AG04450 (cell line): ENCODE measurements at regions not wholly inside any gene's neighbourhood (a gene's known extent, or its start where the extent isn't known, plus 50 kb on each side); places are given as distances from the start of the nearest gene placed in this dataset.

Source experiments
- CTCF ChIA-PET: fragments of 300-600, 350-600 bp; formaldehyde crosslinking; extraction: SDS; loops from one replicate; lab custom pipeline; 2022; ENCODE audit warnings: antibody characterized with exemption, inconsistent platforms; lab: Charles Lee
- POLR2A ChIA-PET: fragments of 350-600 bp; formaldehyde crosslinking; extraction: SDS; loops from one replicate; lab custom pipeline; 2021; ENCODE audit warnings: antibody characterized with exemption, inconsistent platforms; lab: Yijun Ruan, JAX
- DNase-seq: peaks from one replicate; pipeline ENCODE4 v3.0.0-alpha.2; 2011; ENCODE audit warnings: low read depth, low spot score
- H3K27ac ChIP-seq: one replicate; pipeline ENCODE4 v1.5.1; 2012; ENCODE audit warnings: low read depth, low read length, control low read depth
- H3K27me3 ChIP-seq: one replicate; pipeline ENCODE4 v1.6.0; 2012; ENCODE audit warnings: low read length; ENCODE audit not compliant: control insufficient read depth, insufficient read depth
- H3K4me3 ChIP-seq: 2 replicates; pipeline ENCODE4 v1.5.1; 2011; ENCODE audit warnings: mild to moderate bottlenecking, low read depth, low read length, control low read depth
- H3K9me3 ChIP-seq: 2 replicates; pipeline ENCODE4 v1.5.1; 2012; ENCODE audit warnings: low read length; ENCODE audit not compliant: control insufficient read depth, insufficient read depth
- CTCF ChIP-seq: IDR thresholded peaks from 2 replicates; pipeline ENCODE4 v1.5.1; 2011; ENCODE audit warnings: low read depth, low read length, control low read depth, inconsistent platforms

GRCh38 chr2:12980817-12981216 lies 264.1 kb downstream of the TRIB2 start:
- no peak for DNase-seq
- no peak overlapping the region for H3K27ac ChIP-seq
- ChIA-PET POLR2A (no interaction called here), CTCF (interaction anchor here (0.6 to 1.6 kb wide), 3 partner anchors 10 to 50 kb away, joined by 3 to 6 read pairs (median 4); no protein-coding TSS in a partner anchor)
- H3K9me3 ChIP-seq: no peaks in the 10 kb centered on the region
- H3K27me3 ChIP-seq: no peaks in the 10 kb centered on the region
- no peak for TF ChIP-seq CTCF
- no peak overlapping the region for H3K4me3 ChIP-seq

- DNase-seq: no peak
- Histone ChIP-seq H3K9me3 (no peaks in the 10 kb centered on the region), H3K27me3 (no peaks in the 10 kb centered on the region), H3K4me3 (no peak overlapping the region), H3K27ac (no peak overlapping the region)
- CTCF ChIA-PET: no interaction called here
- no peak for TF ChIP-seq CTCF
- POLR2A ChIA-PET: no interaction called here
Observed at GRCh38 chr2:12982149-12982584, 265.4 kb downstream of the TRIB2 start.

GRCh38 chr2:12987246-12987645 lies 270.5 kb downstream of the TRIB2 start:
- ChIA-PET CTCF (interaction anchor here (1.2 to 2.3 kb wide), 2 partner anchors 20 to 178 kb away, joined by 3 to 10 read pairs; no protein-coding TSS in a partner anchor), POLR2A (no interaction called here)
- no peaks in the 10 kb centered on the region for H3K9me3 ChIP-seq
- DNase-seq: no peak
- no peak overlapping the region for H3K27ac ChIP-seq
- TF ChIP-seq CTCF: no peak
- no peak overlapping the region for H3K4me3 ChIP-seq
- H3K27me3 ChIP-seq: no peaks in the 10 kb centered on the region

GRCh38 chr2:12988279-12988678 lies 271.5 kb downstream of the TRIB2 start:
- Histone ChIP-seq H3K4me3 (no peak overlapping the region), H3K27me3 (no peaks in the 10 kb centered on the region), H3K27ac (no peak overlapping the region), H3K9me3 (no peaks in the 10 kb centered on the region)
- ChIA-PET CTCF (interaction anchor here (1.4 to 2.3 kb wide), 2 partner anchors 19 to 57 kb away, joined by 5 to 7 read pairs; no protein-coding TSS in a partner anchor), POLR2A (no interaction called here)
- DNase-seq: no peak
- TF ChIP-seq CTCF: no peak

- no peak overlapping the region for H3K27ac ChIP-seq
- POLR2A ChIA-PET: no interaction called here
- no peak for DNase-seq
Observed at GRCh38 chr2:12990523-12990922, 273.8 kb downstream of the TRIB2 start.

More at GRCh38 chr2:12990523-12990922, 273.8 kb downstream of the TRIB2 start:
- H3K4me3 ChIP-seq: no peak overlapping the region
- no peaks in the 10 kb centered on the region for H3K27me3 ChIP-seq
- H3K9me3 ChIP-seq: no peaks in the 10 kb centered on the region
- TF ChIP-seq CTCF: peak; percentile 44
- CTCF ChIA-PET: interaction anchor here (0.6 to 4.3 kb wide), 5 partner anchors 10 to 270 kb away, joined by 3 to 22 read pairs (median 4); no protein-coding TSS in a partner anchor
